Smooth muscle cell (in vitro differentiated cells): ENCODE measurements at regions not wholly inside any gene's neighbourhood (a gene's known extent, or its start where the extent isn't known, plus 50 kb on each side); places are given as distances from the start of the nearest gene placed in this dataset.

Experiments
- DNase-seq: peaks from one replicate; lab custom pipeline; 2025; ENCODE audit not compliant: unreplicated experiment; lab: John Stamatoyannopoulos, UW
- H2AFZ ChIP-seq: fragments of 200-600 bp; sonication (generic); 2 replicates; pipeline ENCODE4 v1.6.0; 2016; ENCODE audit warnings: antibody characterized with exemption, low read depth, mild to moderate bottlenecking
- H3F3A ChIP-seq: fragments of 200-600 bp; sonication (generic); 2 replicates; pipeline ENCODE4 v1.6.0; 2017; ENCODE audit warnings: antibody characterized with exemption, low read depth
- H3K27ac ChIP-seq: fragments of 200-600 bp; sonication (generic); 2 replicates; pipeline ENCODE4 v1.5.1; 2016; ENCODE audit warnings: low read depth, mild to moderate bottlenecking
- H3K27me3 ChIP-seq: fragments of 200-600 bp; sonication (generic); 2 replicates; pipeline ENCODE4 v1.6.1; 2016; ENCODE audit warnings: low read depth, mild to moderate bottlenecking
- H3K36me3 ChIP-seq: fragments of 200-600 bp; sonication (generic); 2 replicates; pipeline ENCODE4 v1.5.1; 2016; ENCODE audit warnings: low read depth
- H3K4me1 ChIP-seq: fragments of 200-600 bp; sonication (generic); 2 replicates; pipeline ENCODE4 v1.5.1; 2016; ENCODE audit warnings: low read depth
- H3K4me2 ChIP-seq: fragments of 200-600 bp; sonication (generic); 2 replicates; pipeline ENCODE4 v1.6.0; 2016; ENCODE audit warnings: mild to moderate bottlenecking
- H3K4me3 ChIP-seq: fragments of 200-600 bp; sonication (generic); 2 replicates; pipeline ENCODE4 v1.5.1; 2016; ENCODE audit warnings: mild to moderate bottlenecking
- H3K79me2 ChIP-seq: fragments of 200-600 bp; sonication (generic); 2 replicates; pipeline ENCODE4 v1.6.0; 2016; ENCODE audit warnings: low read depth, mild to moderate bottlenecking
- H3K9ac ChIP-seq: fragments of 200-600 bp; sonication (generic); 2 replicates; pipeline ENCODE4 v1.6.0; 2016; ENCODE audit warnings: low read depth
- H3K9me3 ChIP-seq: fragments of 200-600 bp; sonication (generic); replicated peaks from 2 replicates; pipeline ENCODE4 v1.5.1; 2016; ENCODE audit warnings: low read depth
- H4K20me1 ChIP-seq: fragments of 200-600 bp; sonication (generic); 2 replicates; pipeline ENCODE4 v1.6.0; 2016; ENCODE audit warnings: low read depth
- CTCF ChIP-seq: fragments of 200-600 bp; sonication (generic); IDR thresholded peaks from 2 replicates; pipeline ENCODE4 v1.5.1; 2017; ENCODE audit warnings: borderline replicate concordance, mild to moderate bottlenecking, antibody characterized with exemption; ENCODE audit not compliant: insufficient read depth, poor library complexity, severe bottlenecking
- WGBS: methylation state at CpG from one replicate; pipeline ENCODE4 v1.1.7; 2016; ENCODE audit warnings: low lambda C conversion rate; 5-methylcytosine and 5-hydroxymethylcytosine counted together

GRCh38 chr11:70551351-70552166 is 153.2 kb downstream of the CTTN start:
- Histone ChIP-seq H3K4me2 (no peak overlapping the region), H3K79me2 (no peaks in the 10 kb centered on the region), H3K27me3 (no peaks in the 10 kb centered on the region), H3K9ac (no peak overlapping the region), H3K36me3 (no peaks in the 10 kb centered on the region), H3K9me3 (no peaks in the 10 kb centered on the region), H3K4me3 (no peak overlapping the region), H4K20me1 (no peaks in the 10 kb centered on the region), H3F3A (no peaks in the 10 kb centered on the region), H2AFZ (no peak overlapping the region), H3K4me1 (peaks cover 15% of the 10 kb centered on the region), H3K27ac (no peak overlapping the region)
- DNase-seq = no peak
- 57% methylated on average over 20 of the region's 23 CpGs for WGBS
- no peak for TF ChIP-seq CTCF

- no peaks in the 10 kb centered on the region for H3F3A ChIP-seq
- 90% methylated on average over 34 of the region's 34 CpGs for WGBS
- H3K4me1 ChIP-seq = peaks cover 15% of the 10 kb centered on the region
- H3K27ac ChIP-seq = no peak overlapping the region
- H3K79me2 ChIP-seq = no peaks in the 10 kb centered on the region
- no peak overlapping the region for H3K9ac ChIP-seq
- no peak for DNase-seq
- H2AFZ ChIP-seq = no peak overlapping the region
- H3K27me3 ChIP-seq = no peaks in the 10 kb centered on the region
- H4K20me1 ChIP-seq = no peaks in the 10 kb centered on the region
- H3K4me3 ChIP-seq = no peak overlapping the region
- H3K9me3 ChIP-seq = no peaks in the 10 kb centered on the region
- TF ChIP-seq CTCF = no peak
- no peak overlapping the region for H3K4me2 ChIP-seq
- no peaks in the 10 kb centered on the region for H3K36me3 ChIP-seq
Measured at GRCh38 chr11:70552167-70553150, 154.1 kb downstream of the CTTN start.

GRCh38 chr11:70555078-70555477 is 156.7 kb downstream of the CTTN start:
- WGBS = 95% methylated on average over 5 of the region's 5 CpGs
- Histone ChIP-seq H3K9me3 (no peaks in the 10 kb centered on the region), H3K9ac (no peak overlapping the region), H3K4me1 (peaks cover 15% of the 10 kb centered on the region), H3K4me2 (no peak overlapping the region), H3K4me3 (no peak overlapping the region), H3K27me3 (no peaks in the 10 kb centered on the region), H3K36me3 (no peaks in the 10 kb centered on the region), H3K79me2 (no peaks in the 10 kb centered on the region), H3K27ac (no peak overlapping the region), H2AFZ (no peak overlapping the region), H3F3A (no peaks in the 10 kb centered on the region), H4K20me1 (no peaks in the 10 kb centered on the region)
- DNase-seq = no peak
- no peak for TF ChIP-seq CTCF
